Endothelial cell of umbilical vein (primary cell): ENCODE measurements at regions not wholly inside any gene's neighbourhood (a gene's known extent, or its start where the extent isn't known, plus 50 kb on each side); places are given as distances from the start of the nearest gene placed in this dataset.

ENCODE experiments used
- BruUV-seq: library from RNA; stranded (reverse); fragments of 400-500 nt; replicated peaks from 2 replicates; lab custom pipeline; 2021; lab: Mats Ljungman, UMichigan
- CTCF ChIA-PET: fragments of 300-600, 350-600 bp; sonication (Branson Sonifier 250); formaldehyde crosslinking; loops from one replicate; lab custom pipeline; 2021; ENCODE audit warnings: antibody characterized with exemption, inconsistent platforms; lab: Charles Lee
- POLR2A ChIA-PET: fragments of 300-600, 350-600 bp; sonication (Branson Sonifier 250); formaldehyde crosslinking; loops from one replicate; lab custom pipeline; 2021; ENCODE audit warnings: antibody characterized with exemption, inconsistent platforms; lab: Charles Lee
- DNase-seq: peaks from one replicate; pipeline ENCODE4 v3.0.0-alpha.2; 2011; ENCODE audit warnings: low read depth, low spot score
- FAIRE-seq: peaks from 2 replicates; lab custom pipeline; 2011; peaks lifted over from hg19 to GRCh38; lab: Jason Lieb, UNC
- H2AFZ ChIP-seq: 2 replicates; pipeline ENCODE4 v1.6.0; 2012; ENCODE audit warnings: low read depth, low read length, control low read depth, inconsistent platforms
- H3K27ac ChIP-seq: 2 replicates; pipeline ENCODE4 v1.5.1; 2011; ENCODE audit warnings: low read depth, mild to moderate bottlenecking, control low read depth, low read length, moderate library complexity; ENCODE audit not compliant: insufficient read depth
- H3K27me3 ChIP-seq, 2 experiments: 2 replicates each; pipeline versions ENCODE4 v1.6.0 to v1.6.1; 2011; ENCODE audit warnings: low read length in 2 of 2, mixed read lengths in 1 of 2; ENCODE audit not compliant: control insufficient read depth in 2 of 2, insufficient read depth in 2 of 2
- H3K36me3 ChIP-seq, 2 experiments: 2 replicates in 1 of 2; 3 replicates in 1 of 2; pipeline ENCODE4 v1.5.1; 2011; ENCODE audit warnings: low read length in 2 of 2, mild to moderate bottlenecking in 1 of 2, moderate library complexity in 1 of 2; ENCODE audit not compliant: control insufficient read depth in 2 of 2, insufficient read depth in 2 of 2; ENCODE audit errors: extremely low read depth in 1 of 2
- H3K4me1 ChIP-seq: 3 replicates; pipeline ENCODE4 v1.5.1; 2011; ENCODE audit warnings: mild to moderate bottlenecking, low read length; ENCODE audit not compliant: control insufficient read depth, insufficient read depth; ENCODE audit errors: extremely low read depth
- H3K4me2 ChIP-seq: 2 replicates; pipeline ENCODE4 v1.6.1; 2011; ENCODE audit warnings: low read length, control low read depth, mixed read lengths; ENCODE audit not compliant: insufficient read depth
- H3K4me3 ChIP-seq, 3 experiments: fragments of 200-600 bp in 1 of 3; sonication (generic), shearing (Covaris generic) in 1 of 3; replicated peaks in 1 of 3; 2 replicates each; pipeline ENCODE4 v1.5.1; 2011 to 2016; ENCODE audit warnings: control low read depth in 3 of 3, low read length in 3 of 3, mild to moderate bottlenecking in 2 of 3, inconsistent platforms in 1 of 3, low read depth in 1 of 3, moderate library complexity in 1 of 3; ENCODE audit not compliant: insufficient read depth in 1 of 3
- H3K79me2 ChIP-seq: 2 replicates; pipeline ENCODE4 v1.6.0; 2012; ENCODE audit warnings: low read length, inconsistent platforms; ENCODE audit not compliant: control insufficient read depth, insufficient read depth
- H3K9ac ChIP-seq: replicated peaks from 2 replicates; pipeline ENCODE3; 2011; ENCODE audit warnings: low read length, control low read depth; ENCODE audit not compliant: insufficient read depth; ENCODE audit errors: extremely low read depth
- H3K9me1 ChIP-seq: replicated peaks from 3 replicates; pipeline ENCODE4 v1.6.0; 2011; ENCODE audit warnings: mild to moderate bottlenecking, low read length; ENCODE audit not compliant: control insufficient read depth, insufficient read depth; ENCODE audit errors: extremely low read depth
- H3K9me3 ChIP-seq: replicated peaks from 2 replicates; pipeline ENCODE4 v1.5.1; 2012; ENCODE audit warnings: low read length, inconsistent platforms; ENCODE audit not compliant: control insufficient read depth, insufficient read depth
- H4K20me1 ChIP-seq: replicated peaks from 2 replicates; pipeline ENCODE3; 2011; ENCODE audit warnings: mild to moderate bottlenecking, low read length; ENCODE audit not compliant: control insufficient read depth, insufficient read depth; ENCODE audit errors: extremely low read depth
- EZH2 ChIP-seq: IDR thresholded peaks from 2 replicates; pipeline ENCODE4 v1.6.1; 2012; ENCODE audit warnings: borderline replicate concordance, low read depth, mild to moderate bottlenecking, moderate library complexity, low read length, inconsistent platforms; ENCODE audit not compliant: severe bottlenecking
- FOS ChIP-seq: IDR thresholded peaks from 2 replicates; pipeline ENCODE4 v1.6.1; 2011; ENCODE audit warnings: mild to moderate bottlenecking, low read length, moderate library complexity, borderline replicate concordance; ENCODE audit not compliant: insufficient read depth
- GATA2 ChIP-seq: IDR thresholded peaks from 2 replicates; pipeline ENCODE4 v1.7.0; 2011; ENCODE audit warnings: low read depth, mild to moderate bottlenecking, moderate library complexity, mixed read lengths, low read length; ENCODE audit not compliant: insufficient read length, insufficient read depth
- JUN ChIP-seq: IDR thresholded peaks from 2 replicates; pipeline ENCODE4 v1.6.1; 2011; ENCODE audit warnings: borderline replicate concordance, low read depth; ENCODE audit not compliant: insufficient read length, insufficient read depth
- MYC ChIP-seq: IDR thresholded peaks from one replicate; pipeline ENCODE4 v1.6.1; 2011; ENCODE audit warnings: mild to moderate bottlenecking, low read depth, low read length
- POLR2A ChIP-seq: IDR thresholded peaks from 2 replicates; pipeline ENCODE4 v1.6.1; 2012; ENCODE audit warnings: low read depth, mild to moderate bottlenecking, control low read depth, low read length
- POLR2AphosphoS5 ChIP-seq: IDR thresholded peaks from 2 replicates; pipeline ENCODE4 v1.6.1; 2012; ENCODE audit warnings: low read depth, mild to moderate bottlenecking, control low read depth, low read length, moderate library complexity; ENCODE audit not compliant: insufficient read depth
- dilution Hi-C: fragments of 300-500 bp; cut with MboI; formaldehyde crosslinking; loops from one replicate; pipeline ENCODE4 v1.15.0; 2019; ENCODE audit warnings: low sequenced_read_pairs; ENCODE audit not compliant: extremely low pct_ligation_motif_present
- intact Hi-C: fragments of 100-400 bp; cut with micrococcal nuclease; formaldehyde crosslinking; loops from one replicate; pipeline ENCODE4 v1.10.0; 2022
- TF ChIP-seq, protein P1 (sequence below): IDR thresholded peaks from 2 replicates; pipeline ENCODE4 v1.6.1; 2011; ENCODE audit not compliant: insufficient read depth, insufficient read length
- TF ChIP-seq, protein P2 (sequence below), 2 donors: IDR thresholded peaks; 1 replicate in 1 of 2; 2 replicates in 1 of 2; pipeline ENCODE4 v1.5.1; 2011; ENCODE audit warnings: low read length in 2 of 2, mild to moderate bottlenecking in 2 of 2, moderate library complexity in 2 of 2, control low read depth in 1 of 2, inconsistent platforms in 1 of 2, low read depth in 1 of 2; ENCODE audit not compliant: insufficient read depth in 1 of 2; ENCODE audit errors: extremely low read depth in 1 of 2

DNA sequence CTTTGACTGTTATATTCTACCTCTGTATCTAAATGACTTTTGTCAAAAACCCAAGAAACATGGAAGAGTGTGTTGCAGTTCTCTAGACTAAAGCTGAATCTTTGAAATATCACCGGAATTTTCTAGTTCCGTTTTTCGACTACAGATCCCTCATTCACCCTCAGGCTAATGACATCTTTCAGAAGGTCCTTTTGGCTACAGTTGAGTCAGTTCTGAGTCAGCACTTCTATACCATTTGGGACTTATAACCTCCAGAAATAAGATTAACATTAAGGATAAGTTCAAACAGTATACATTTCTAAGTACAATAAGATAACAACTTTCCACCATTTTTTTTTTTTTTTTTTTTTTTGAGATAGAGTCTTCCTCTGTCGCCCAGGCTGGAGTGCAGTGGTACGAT lies 331.0 kb upstream of the CPXCR1 start:
- no peaks in the 10 kb centered on the region for H4K20me1 ChIP-seq
- H3K9me1 ChIP-seq = no peaks in the 10 kb centered on the region
- H3K36me3 ChIP-seq = no peaks in the 10 kb centered on the region
- H3K4me3 ChIP-seq = no peak overlapping the region
- intact Hi-C loops = no loop called here
- no peak overlapping the region for H2AFZ ChIP-seq
- no peak overlapping the region for H3K27ac ChIP-seq
- no peaks in the 10 kb centered on the region for H3K9me3 ChIP-seq
- no peak for FAIRE-seq
- dilution Hi-C loops = no loop called here
- POLR2A ChIA-PET = no interaction called here
- no peak overlapping the region for H3K4me2 ChIP-seq
- H3K4me1 ChIP-seq = no peaks in the 10 kb centered on the region
- no TSS peak for BruUV-seq
- no peaks in the 10 kb centered on the region for H3K79me2 ChIP-seq
- H3K27me3 ChIP-seq = no peaks in the 10 kb centered on the region
- DNase-seq = no peak
- CTCF ChIA-PET = no interaction called here
- TF ChIP-seq, protein P1, sequence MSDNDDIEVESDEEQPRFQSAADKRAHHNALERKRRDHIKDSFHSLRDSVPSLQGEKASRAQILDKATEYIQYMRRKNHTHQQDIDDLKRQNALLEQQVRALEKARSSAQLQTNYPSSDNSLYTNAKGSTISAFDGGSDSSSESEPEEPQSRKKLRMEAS = no peak
- TF ChIP-seq JUN (no peak), EZH2 (no peak), POLR2A (no peak), FOS (no peak), MYC (no peak), POLR2AphosphoS5 (no peak), GATA2 (no peak)
- TF ChIP-seq, protein P2, sequence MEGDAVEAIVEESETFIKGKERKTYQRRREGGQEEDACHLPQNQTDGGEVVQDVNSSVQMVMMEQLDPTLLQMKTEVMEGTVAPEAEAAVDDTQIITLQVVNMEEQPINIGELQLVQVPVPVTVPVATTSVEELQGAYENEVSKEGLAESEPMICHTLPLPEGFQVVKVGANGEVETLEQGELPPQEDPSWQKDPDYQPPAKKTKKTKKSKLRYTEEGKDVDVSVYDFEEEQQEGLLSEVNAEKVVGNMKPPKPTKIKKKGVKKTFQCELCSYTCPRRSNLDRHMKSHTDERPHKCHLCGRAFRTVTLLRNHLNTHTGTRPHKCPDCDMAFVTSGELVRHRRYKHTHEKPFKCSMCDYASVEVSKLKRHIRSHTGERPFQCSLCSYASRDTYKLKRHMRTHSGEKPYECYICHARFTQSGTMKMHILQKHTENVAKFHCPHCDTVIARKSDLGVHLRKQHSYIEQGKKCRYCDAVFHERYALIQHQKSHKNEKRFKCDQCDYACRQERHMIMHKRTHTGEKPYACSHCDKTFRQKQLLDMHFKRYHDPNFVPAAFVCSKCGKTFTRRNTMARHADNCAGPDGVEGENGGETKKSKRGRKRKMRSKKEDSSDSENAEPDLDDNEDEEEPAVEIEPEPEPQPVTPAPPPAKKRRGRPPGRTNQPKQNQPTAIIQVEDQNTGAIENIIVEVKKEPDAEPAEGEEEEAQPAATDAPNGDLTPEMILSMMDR (IDR thresholded peaks at IDR 0.05; ENCODE audit: extremely low read depth in 1 of 2, insufficient read depth in 1 of 2, low read depth in 1 of 2, low read length in 2 of 2) = no peak
- H3K9ac ChIP-seq = no peak overlapping the region
